Activated naive CD4-positive, alpha-beta T cell treated with anti-CD3 and anti-CD28 coated beads for 36 hours (primary cell): ENCODE measurements at regions not wholly inside any gene's neighbourhood (a gene's known extent, or its start where the extent isn't known, plus 50 kb on each side); places are given as distances from the start of the nearest gene placed in this dataset.

Source experiments
- CTCF ChIA-PET: fragments of 350-600 bp; sonication (Branson Sonifier 250); formaldehyde crosslinking; loops from one replicate; lab custom pipeline; 2021; ENCODE audit warnings: antibody characterized with exemption; lab: Charles Lee
- DNase-seq: peaks from one replicate; pipeline ENCODE4 v3.0.0-alpha.2; 2020
- H3K27ac Mint-ChIP-seq: one replicate; pipeline ENCODE4 v1.8.0; 2021; ENCODE audit warnings: mild to moderate bottlenecking, mixed read lengths
- H3K27me3 Mint-ChIP-seq: one replicate; pipeline ENCODE4 v1.8.0; 2021; ENCODE audit warnings: low read depth, mixed read lengths
- H3K36me3 Mint-ChIP-seq: one replicate; pipeline ENCODE4 v1.8.0; 2021; ENCODE audit warnings: low read depth, mixed read lengths
- H3K4me1 Mint-ChIP-seq: one replicate; pipeline ENCODE4 v1.8.0; 2021; ENCODE audit warnings: low read depth, mixed read lengths
- H3K4me3 Mint-ChIP-seq: one replicate; pipeline ENCODE4 v1.8.0; 2021; ENCODE audit warnings: mild to moderate bottlenecking, moderate library complexity, mixed read lengths
- H3K9me3 Mint-ChIP-seq: one replicate; pipeline ENCODE4 v1.8.0; 2021; ENCODE audit warnings: mixed read lengths
- intact Hi-C: fragments of 100-400 bp; cut with micrococcal nuclease; formaldehyde crosslinking; loops from one replicate; pipeline ENCODE4 v1.15.1; 2023

DNA sequence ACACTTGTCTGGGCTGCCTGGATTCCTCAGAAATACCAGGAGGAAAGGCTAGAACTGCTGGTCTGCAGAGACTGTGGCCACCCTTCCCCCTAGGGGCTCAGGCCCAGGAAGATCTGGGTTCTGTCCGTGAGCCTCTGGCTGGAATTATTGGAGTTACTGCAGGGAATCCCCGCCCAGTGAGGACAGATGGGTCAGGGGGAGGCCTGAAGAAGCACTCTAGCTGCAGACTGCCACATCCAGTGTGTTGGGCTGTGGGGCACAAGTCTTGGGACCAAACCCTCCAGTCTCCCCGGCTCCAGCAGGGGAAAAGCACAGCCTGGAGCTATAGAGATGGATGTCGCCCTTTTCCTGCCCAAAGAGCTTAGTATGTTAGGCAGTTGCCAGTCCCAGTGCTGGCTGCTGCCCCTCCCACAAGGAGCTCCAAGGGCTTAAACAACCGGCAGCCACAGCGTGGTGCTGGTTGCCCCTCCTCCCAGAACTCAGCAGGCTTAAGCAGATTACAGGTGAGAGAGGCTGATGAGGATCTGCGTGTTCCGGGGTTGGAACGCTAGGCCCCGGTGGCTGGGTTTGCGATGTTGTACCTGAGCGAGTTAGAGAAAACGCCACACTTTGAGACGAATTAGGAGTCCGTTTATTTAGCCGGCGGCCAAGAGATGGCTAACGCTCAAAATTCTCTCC, 255.5 kb upstream of the LRRC7 start:
- DNase-seq, result no peak
- CTCF ChIA-PET, result no interaction called here
- Mint-ChIP-seq H3K4me1 (no peaks in the 10 kb centered on the region), H3K27ac (no peak overlapping the region), H3K9me3 (peaks cover 8% of the 10 kb centered on the region), H3K27me3 (no peaks in the 10 kb centered on the region), H3K4me3 (no peak overlapping the region), H3K36me3 (no peaks in the 10 kb centered on the region)
- intact Hi-C loops, result no loop called here

GRCh38 chr1:69313118-69313517, 254.6 kb upstream of the LRRC7 start:
- Mint-ChIP-seq H3K27me3 (peaks cover 4% of the 10 kb centered on the region), H3K9me3 (peaks cover 8% of the 10 kb centered on the region), H3K36me3 (no peaks in the 10 kb centered on the region)

DNA sequence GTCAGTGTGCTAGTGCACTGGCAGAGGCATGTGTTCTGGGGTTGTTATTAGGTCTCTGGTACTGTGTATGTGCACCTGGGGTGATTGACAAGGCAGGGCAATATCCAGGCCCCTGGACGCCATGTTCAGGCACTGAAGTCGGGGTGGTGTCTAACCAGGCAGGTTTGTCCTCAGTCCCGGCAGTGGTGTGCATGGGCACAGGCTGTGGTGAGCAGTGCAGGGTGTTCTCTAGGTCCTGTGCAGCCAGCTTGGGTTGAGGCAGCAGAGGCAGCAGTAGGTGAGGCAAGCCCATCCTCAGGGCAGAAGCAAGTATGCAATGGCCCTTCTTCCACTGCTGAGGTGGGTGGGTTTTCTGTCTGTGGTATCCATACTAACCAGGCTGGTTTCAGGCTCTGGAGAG, 252.3 kb upstream of the LRRC7 start:
- no peak overlapping the region for H3K4me3 Mint-ChIP-seq
- intact Hi-C loops, result no loop called here
- no peak overlapping the region for H3K27ac Mint-ChIP-seq
- H3K4me1 Mint-ChIP-seq, result no peaks in the 10 kb centered on the region
- H3K27me3 Mint-ChIP-seq, result peaks cover 4% of the 10 kb centered on the region
- peaks cover 8% of the 10 kb centered on the region for H3K9me3 Mint-ChIP-seq
- DNase-seq, result no peak
- CTCF ChIA-PET, result no interaction called here
- no peaks in the 10 kb centered on the region for H3K36me3 Mint-ChIP-seq

More at GRCh38 chr1:69313118-69313517, 254.6 kb upstream of the LRRC7 start:
- intact Hi-C loops, result no loop called here
- Mint-ChIP-seq H3K4me1 (no peaks in the 10 kb centered on the region), H3K27ac (no peak overlapping the region), H3K4me3 (no peak overlapping the region)
- CTCF ChIA-PET, result no interaction called here
- no peak for DNase-seq

DNA sequence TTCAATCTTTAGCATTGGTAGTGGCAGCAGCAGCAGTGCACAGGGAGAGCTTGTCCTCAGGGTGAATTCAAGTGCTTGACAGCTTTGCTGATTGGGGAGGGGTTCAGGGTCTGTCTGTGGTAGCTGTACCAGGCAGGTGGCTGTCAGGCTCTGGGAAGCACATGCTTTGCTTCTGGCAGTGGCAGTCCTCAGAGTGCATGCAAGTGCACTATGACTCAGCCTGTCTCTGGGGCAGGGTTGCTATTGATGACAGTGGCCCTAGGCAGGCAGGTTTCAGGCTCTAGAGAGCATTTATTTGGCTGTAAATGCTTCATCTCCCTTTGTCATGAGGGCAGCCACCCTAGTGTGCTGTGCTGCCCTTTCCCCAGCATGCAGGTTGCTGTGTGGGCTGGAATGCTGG, 251.9 kb upstream of the LRRC7 start:
- H3K4me3 Mint-ChIP-seq, result no peak overlapping the region
- H3K9me3 Mint-ChIP-seq, result peaks cover 10% of the 10 kb centered on the region
- no peaks in the 10 kb centered on the region for H3K4me1 Mint-ChIP-seq
- no peaks in the 10 kb centered on the region for H3K36me3 Mint-ChIP-seq
- DNase-seq, result no peak
- CTCF ChIA-PET, result no interaction called here
- intact Hi-C loops, result no loop called here
- H3K27ac Mint-ChIP-seq, result no peak overlapping the region
- peaks cover 4% of the 10 kb centered on the region for H3K27me3 Mint-ChIP-seq

DNA sequence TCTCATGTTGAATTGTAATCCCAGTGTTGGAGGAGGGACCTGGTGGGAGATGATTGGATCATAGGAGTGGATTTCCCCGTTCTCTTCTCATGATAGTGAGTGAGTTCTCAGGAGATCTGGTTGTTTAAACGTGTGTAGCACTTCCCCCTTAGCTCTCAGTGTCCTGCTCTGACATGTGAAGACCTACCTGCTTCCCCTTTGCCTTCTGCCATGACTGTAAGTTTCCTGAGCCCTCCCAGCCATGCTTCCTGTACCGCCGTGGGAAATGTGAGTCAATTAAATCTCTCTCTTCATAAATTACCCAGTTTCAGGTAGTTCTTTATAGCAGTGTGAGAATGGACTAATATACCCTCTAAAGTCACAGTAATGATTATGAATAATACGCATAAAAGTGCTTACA, 248.4 kb upstream of the LRRC7 start:
- CTCF ChIA-PET, result no interaction called here

GRCh38 chr1:69320757-69321211, 246.9 kb upstream of the LRRC7 start:
- Mint-ChIP-seq H3K4me3 (no peak overlapping the region), H3K4me1 (no peaks in the 10 kb centered on the region), H3K27me3 (peaks cover 4% of the 10 kb centered on the region), H3K27ac (no peak overlapping the region), H3K9me3 (peaks cover 4% of the 10 kb centered on the region), H3K36me3 (no peaks in the 10 kb centered on the region)
- CTCF ChIA-PET, result no interaction called here
- no peak for DNase-seq
- intact Hi-C loops, result no loop called here

More for the DNA sequence above, 248.4 kb upstream of the LRRC7 start:
- no peak overlapping the region for H3K4me3 Mint-ChIP-seq
- intact Hi-C loops, result no loop called here
- H3K27ac Mint-ChIP-seq, result no peak overlapping the region
- no peaks in the 10 kb centered on the region for H3K4me1 Mint-ChIP-seq
- DNase-seq, result no peak
- no peaks in the 10 kb centered on the region for H3K36me3 Mint-ChIP-seq
- peaks cover 4% of the 10 kb centered on the region for H3K27me3 Mint-ChIP-seq
- H3K9me3 Mint-ChIP-seq, result peaks cover 6% of the 10 kb centered on the region

GRCh38 chr1:69321311-69321710, 246.4 kb upstream of the LRRC7 start:
- H3K4me1 Mint-ChIP-seq, result no peaks in the 10 kb centered on the region
- no peaks in the 10 kb centered on the region for H3K36me3 Mint-ChIP-seq
- no peak overlapping the region for H3K27ac Mint-ChIP-seq
- CTCF ChIA-PET, result no interaction called here
- H3K4me3 Mint-ChIP-seq, result no peak overlapping the region
- H3K9me3 Mint-ChIP-seq, result peaks cover 4% of the 10 kb centered on the region
- intact Hi-C loops, result no loop called here
- peaks cover 4% of the 10 kb centered on the region for H3K27me3 Mint-ChIP-seq
- DNase-seq, result no peak

- Mint-ChIP-seq H3K27ac (no peak overlapping the region), H3K9me3 (peaks cover 15% of the 10 kb centered on the region), H3K36me3 (no peaks in the 10 kb centered on the region), H3K4me3 (no peak overlapping the region), H3K4me1 (no peaks in the 10 kb centered on the region), H3K27me3 (no peaks in the 10 kb centered on the region)
- intact Hi-C loops, result no loop called here
- CTCF ChIA-PET, result no interaction called here
- DNase-seq, result no peak
Measured at GRCh38 chr1:69328186-69328585, 239.5 kb upstream of the LRRC7 start.

DNA sequence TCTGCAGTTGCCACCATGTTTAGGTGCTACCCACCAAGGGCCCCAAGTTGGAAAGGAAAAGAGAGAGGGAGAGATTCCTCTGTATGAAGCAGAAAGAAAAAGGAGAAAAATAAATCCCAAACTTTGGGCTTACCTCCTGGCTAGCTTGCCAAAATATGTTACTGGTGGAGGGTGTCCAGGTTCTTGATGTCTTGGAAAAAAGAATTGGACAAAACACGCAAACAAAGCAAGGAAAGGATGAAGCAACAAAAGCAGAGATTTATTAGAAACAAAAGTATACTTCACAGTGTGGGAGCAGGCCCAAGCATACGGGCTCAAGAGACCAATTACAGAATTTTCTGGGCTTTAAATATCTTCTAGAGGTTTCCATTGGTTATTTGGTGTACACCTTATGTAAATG, 204.5 kb upstream of the LRRC7 start:
- CTCF ChIA-PET, result no interaction called here
- no peak overlapping the region for H3K4me3 Mint-ChIP-seq
- H3K27ac Mint-ChIP-seq, result no peak overlapping the region
- intact Hi-C loops, result no loop called here
- no peaks in the 10 kb centered on the region for H3K4me1 Mint-ChIP-seq
- H3K27me3 Mint-ChIP-seq, result no peaks in the 10 kb centered on the region
- no peaks in the 10 kb centered on the region for H3K9me3 Mint-ChIP-seq
- DNase-seq, result no peak
- H3K36me3 Mint-ChIP-seq, result no peaks in the 10 kb centered on the region

DNA sequence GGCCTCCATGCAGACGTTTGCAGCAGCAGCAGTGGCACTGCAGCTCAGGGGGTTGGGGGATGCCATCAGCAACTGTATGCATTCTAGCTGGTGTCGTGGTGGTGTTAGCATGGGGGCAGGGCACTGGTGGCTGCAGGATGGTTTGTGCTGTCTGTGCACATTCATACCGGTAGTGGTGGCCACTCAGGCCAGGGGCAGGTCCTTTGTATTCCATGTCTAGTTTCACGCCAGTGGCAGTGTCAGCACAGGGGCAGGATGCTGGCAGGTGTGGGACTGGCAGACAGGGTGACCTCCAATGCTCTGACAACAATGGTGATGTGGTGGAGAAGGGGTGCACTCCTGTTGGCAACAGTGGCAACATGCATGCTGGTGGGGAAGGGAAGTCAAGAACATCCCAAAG, 194.2 kb upstream of the LRRC7 start:
- no peak overlapping the region for H3K4me3 Mint-ChIP-seq
- intact Hi-C loops, result no loop called here
- no peaks in the 10 kb centered on the region for H3K27me3 Mint-ChIP-seq
- no peak for DNase-seq
- no peaks in the 10 kb centered on the region for H3K4me1 Mint-ChIP-seq
- peaks cover 5% of the 10 kb centered on the region for H3K9me3 Mint-ChIP-seq
- H3K36me3 Mint-ChIP-seq, result no peaks in the 10 kb centered on the region
- no peak overlapping the region for H3K27ac Mint-ChIP-seq
- CTCF ChIA-PET, result no interaction called here

DNA sequence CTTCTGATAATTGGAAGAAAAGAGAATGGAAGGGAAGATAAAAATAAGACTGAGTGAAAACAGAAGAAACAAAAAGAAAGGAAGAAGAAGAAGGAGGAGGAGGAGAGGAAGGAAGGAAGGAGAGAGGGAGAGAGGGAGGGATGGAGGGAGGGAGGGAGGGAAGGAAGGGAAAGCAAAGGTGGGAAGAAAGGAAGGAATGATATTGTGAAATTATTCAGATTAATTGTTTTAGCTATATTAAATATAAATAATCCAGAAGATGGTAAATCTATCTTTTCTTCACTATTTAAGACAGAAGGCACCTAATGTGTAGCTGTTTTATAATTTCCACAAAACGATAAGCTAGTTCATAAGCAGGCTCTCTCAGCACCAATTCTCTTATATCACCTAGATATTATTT, 191.3 kb upstream of the LRRC7 start:
- intact Hi-C loops, result no loop called here
- CTCF ChIA-PET, result no interaction called here
- Mint-ChIP-seq H3K4me1 (no peaks in the 10 kb centered on the region), H3K9me3 (peaks cover 9% of the 10 kb centered on the region), H3K27me3 (no peaks in the 10 kb centered on the region), H3K4me3 (no peak overlapping the region), H3K27ac (no peak overlapping the region), H3K36me3 (no peaks in the 10 kb centered on the region)
- DNase-seq, result no peak

- no peaks in the 10 kb centered on the region for H3K4me1 Mint-ChIP-seq
- no peaks in the 10 kb centered on the region for H3K36me3 Mint-ChIP-seq
- H3K9me3 Mint-ChIP-seq, result peaks cover 9% of the 10 kb centered on the region
- H3K27ac Mint-ChIP-seq, result no peak overlapping the region
- no peaks in the 10 kb centered on the region for H3K27me3 Mint-ChIP-seq
- no peak overlapping the region for H3K4me3 Mint-ChIP-seq
- intact Hi-C loops, result no loop called here
- CTCF ChIA-PET, result no interaction called here
- DNase-seq, result no peak
Measured at GRCh38 chr1:69377507-69377906, 190.2 kb upstream of the LRRC7 start.

GRCh38 chr1:69388044-69388443, 179.7 kb upstream of the LRRC7 start:
- Mint-ChIP-seq H3K4me3 (no peak overlapping the region), H3K9me3 (peaks cover 18% of the 10 kb centered on the region), H3K27ac (no peak overlapping the region), H3K4me1 (no peaks in the 10 kb centered on the region), H3K27me3 (no peaks in the 10 kb centered on the region), H3K36me3 (no peaks in the 10 kb centered on the region)
- DNase-seq, result no peak
- intact Hi-C loops, result no loop called here
- CTCF ChIA-PET, result no interaction called here
